Fibroblast of villous mesenchyme (primary cell): ENCODE measurements at regions not wholly inside any gene's neighbourhood (a gene's known extent, or its start where the extent isn't known, plus 50 kb on each side); places are given as distances from the start of the nearest gene placed in this dataset.

Experiments
- DNase-seq: peaks from one replicate; pipeline ENCODE4 v3.0.0-alpha.2; 2010; ENCODE audit warnings: low read depth
- H3K4me3 ChIP-seq: 2 replicates; pipeline ENCODE4 v1.5.1; 2011; ENCODE audit warnings: low read depth, mild to moderate bottlenecking, low read length
- CTCF ChIP-seq: IDR thresholded peaks from 2 replicates; pipeline ENCODE4 v1.5.1; 2012; ENCODE audit warnings: low read depth, mild to moderate bottlenecking, low read length; ENCODE audit not compliant: insufficient read depth

GRCh38 chrX:85504381-85504780 is 124.9 kb upstream of the POF1B start:
- TF ChIP-seq CTCF = no peak
- no peak for DNase-seq
- no peak overlapping the region for H3K4me3 ChIP-seq

GRCh38 chrX:85503258-85504158 is 124.0 kb upstream of the POF1B start:
- H3K4me3 ChIP-seq = no peak overlapping the region
- DNase-seq = no peak
- no peak for TF ChIP-seq CTCF

GRCh38 chrX:85501349-85501748 is 121.9 kb upstream of the POF1B start:
- no peak for DNase-seq
- TF ChIP-seq CTCF = no peak
- no peak overlapping the region for H3K4me3 ChIP-seq

GRCh38 chrX:85499400-85499799 is 119.9 kb upstream of the POF1B start:
- no peak for DNase-seq
- TF ChIP-seq CTCF = no peak
- H3K4me3 ChIP-seq = no peak overlapping the region

- no peak for DNase-seq
- TF ChIP-seq CTCF = no peak
- H3K4me3 ChIP-seq = no peak overlapping the region
These were observed 114.4 kb upstream of the POF1B start for GRCh38 chrX:85493821-85494220.

- no peak for DNase-seq
- no peak for TF ChIP-seq CTCF
- no peak overlapping the region for H3K4me3 ChIP-seq
These were observed 74.8 kb upstream of the POF1B start for GRCh38 chrX:85454295-85454694.
